Calu3 (cell line): ENCODE measurements at regions not wholly inside any gene's neighbourhood (a gene's known extent, or its start where the extent isn't known, plus 50 kb on each side); places are given as distances from the start of the nearest gene placed in this dataset.

ENCODE experiments used
- BruUV-seq: library from RNA; stranded (reverse); fragments of 400-500 nt; replicated peaks from 2 replicates; lab custom pipeline; 2021; lab: Mats Ljungman, UMichigan
- CTCF ChIA-PET: fragments of 300-600 bp; sonication (Branson Sonifier 250); formaldehyde crosslinking; loops from one replicate; lab custom pipeline; 2022; ENCODE audit warnings: antibody characterized with exemption; lab: Charles Lee
- DNase-seq: peaks from one replicate; pipeline ENCODE4 v3.0.0; 2022
- H3K27ac Mint-ChIP-seq: one replicate; pipeline ENCODE4 v1.8.0; 2022; ENCODE audit warnings: mixed read lengths; ENCODE audit not compliant: unreplicated experiment
- H3K27me3 Mint-ChIP-seq: one replicate; pipeline ENCODE4 v1.8.0; 2022; ENCODE audit warnings: mixed read lengths; ENCODE audit not compliant: unreplicated experiment
- H3K36me3 Mint-ChIP-seq: one replicate; pipeline ENCODE4 v1.8.0; 2022; ENCODE audit warnings: mild to moderate bottlenecking, moderate library complexity, mixed read lengths; ENCODE audit not compliant: insufficient read depth, unreplicated experiment
- H3K4me1 Mint-ChIP-seq: one replicate; pipeline ENCODE4 v1.8.0; 2022; ENCODE audit warnings: mild to moderate bottlenecking, low read depth, mixed read lengths; ENCODE audit not compliant: unreplicated experiment
- H3K4me3 Mint-ChIP-seq: one replicate; pipeline ENCODE4 v1.8.0; 2022; ENCODE audit warnings: mild to moderate bottlenecking, low read depth, moderate library complexity, mixed read lengths; ENCODE audit not compliant: unreplicated experiment
- H3K9me3 Mint-ChIP-seq: one replicate; pipeline ENCODE4 v1.8.0; 2022; ENCODE audit warnings: low read depth, mixed read lengths; ENCODE audit not compliant: unreplicated experiment
- CTCF ChIP-seq: fragments of 200-600 bp; IDR thresholded peaks from one replicate; pipeline ENCODE4 v1.8.0; 2022; ENCODE audit warnings: antibody characterized with exemption; ENCODE audit not compliant: unreplicated experiment
- intact Hi-C: fragments of 100-400 bp; cut with micrococcal nuclease; formaldehyde crosslinking; loops from one replicate; pipeline ENCODE4 v1.10.0; 2022; ENCODE audit not compliant: unreplicated experiment

DNA sequence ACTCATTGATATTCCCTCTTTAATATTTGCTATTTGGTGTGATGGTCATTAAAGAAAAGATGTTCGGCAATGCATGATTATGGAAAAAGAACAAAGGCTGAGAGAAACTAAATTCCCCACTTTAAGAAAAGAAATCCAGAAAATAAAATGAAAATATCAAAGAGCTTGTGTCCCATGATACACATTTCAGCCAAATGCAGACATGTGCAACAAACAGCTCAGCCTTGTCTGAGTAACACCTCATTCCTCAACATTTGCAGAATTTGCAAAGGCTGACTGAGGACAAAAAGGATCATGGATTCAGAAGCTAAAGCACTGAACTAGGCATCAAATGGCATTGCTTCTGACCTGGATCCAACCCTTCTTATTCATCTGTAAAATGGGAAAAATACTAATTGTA is 281.0 kb downstream of the RAB28 start:
- TF ChIP-seq CTCF = no peak
- no peak overlapping the region for H3K4me3 Mint-ChIP-seq

DNA sequence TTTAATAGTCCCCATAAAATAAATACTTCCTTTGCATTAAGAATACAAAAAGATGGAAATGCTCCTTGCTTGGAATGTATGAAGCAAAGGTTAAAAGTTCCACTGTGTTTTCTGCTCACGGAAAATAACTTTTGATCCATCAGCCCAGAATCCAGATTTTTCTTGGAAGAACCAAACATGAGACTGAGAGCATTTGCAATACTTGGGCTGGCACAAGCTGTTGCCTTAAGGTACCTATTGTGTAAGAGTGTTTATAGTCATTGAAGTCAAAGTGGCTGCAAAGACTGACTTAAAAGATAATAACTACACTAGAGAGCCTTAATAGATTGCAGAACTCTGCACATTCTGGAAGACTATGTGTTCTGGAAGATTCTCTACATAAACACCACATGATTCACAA is 281.4 kb downstream of the RAB28 start:
- H3K9me3 Mint-ChIP-seq = peaks cover 4% of the 10 kb centered on the region

More for the DNA sequence above, 281.0 kb downstream of the RAB28 start:
- no peaks in the 10 kb centered on the region for H3K27me3 Mint-ChIP-seq
- no peak overlapping the region for H3K27ac Mint-ChIP-seq
- no peaks in the 10 kb centered on the region for H3K36me3 Mint-ChIP-seq
- H3K9me3 Mint-ChIP-seq = peaks cover 4% of the 10 kb centered on the region
- BruUV-seq = no TSS peak
- no peaks in the 10 kb centered on the region for H3K4me1 Mint-ChIP-seq
- intact Hi-C loops = no loop called here
- no peak for DNase-seq
- CTCF ChIA-PET = no interaction called here

GRCh38 chr4:13201241-13201640 is 282.9 kb downstream of the RAB28 start:
- H3K27ac Mint-ChIP-seq = no peak overlapping the region

More for the DNA sequence above, 281.4 kb downstream of the RAB28 start:
- TF ChIP-seq CTCF = no peak
- Mint-ChIP-seq H3K27me3 (no peaks in the 10 kb centered on the region), H3K4me1 (no peaks in the 10 kb centered on the region), H3K27ac (no peak overlapping the region), H3K36me3 (no peaks in the 10 kb centered on the region), H3K4me3 (no peak overlapping the region)
- no peak for DNase-seq
- no TSS peak for BruUV-seq
- intact Hi-C loops = no loop called here
- CTCF ChIA-PET = no interaction called here

GRCh38 chr4:13196721-13197120 is 287.4 kb downstream of the RAB28 start:
- CTCF ChIA-PET = no interaction called here
- H3K27me3 Mint-ChIP-seq = no peaks in the 10 kb centered on the region
- no peak for TF ChIP-seq CTCF
- intact Hi-C loops = no loop called here
- H3K4me1 Mint-ChIP-seq = no peaks in the 10 kb centered on the region
- H3K36me3 Mint-ChIP-seq = no peaks in the 10 kb centered on the region
- DNase-seq = no peak
- peaks cover 17% of the 10 kb centered on the region for H3K9me3 Mint-ChIP-seq
- no TSS peak for BruUV-seq
- H3K4me3 Mint-ChIP-seq = no peak overlapping the region
- H3K27ac Mint-ChIP-seq = no peak overlapping the region

More at GRCh38 chr4:13201241-13201640, 282.9 kb downstream of the RAB28 start:
- intact Hi-C loops = no loop called here
- H3K36me3 Mint-ChIP-seq = no peaks in the 10 kb centered on the region
- peaks cover 5% of the 10 kb centered on the region for H3K9me3 Mint-ChIP-seq
- no peaks in the 10 kb centered on the region for H3K4me1 Mint-ChIP-seq
- no TSS peak for BruUV-seq
- no peak for TF ChIP-seq CTCF
- H3K4me3 Mint-ChIP-seq = no peak overlapping the region
- CTCF ChIA-PET = no interaction called here
- no peak for DNase-seq
- H3K27me3 Mint-ChIP-seq = no peaks in the 10 kb centered on the region

GRCh38 chr4:13193662-13194061 is 290.5 kb downstream of the RAB28 start:
- BruUV-seq = no TSS peak
- peaks cover 14% of the 10 kb centered on the region for H3K9me3 Mint-ChIP-seq
- intact Hi-C loops = no loop called here

More at GRCh38 chr4:13193662-13194061, 290.5 kb downstream of the RAB28 start:
- Mint-ChIP-seq H3K27me3 (no peaks in the 10 kb centered on the region), H3K36me3 (no peaks in the 10 kb centered on the region), H3K27ac (no peak overlapping the region), H3K4me3 (no peak overlapping the region), H3K4me1 (no peaks in the 10 kb centered on the region)
- no peak for DNase-seq
- CTCF ChIA-PET = no interaction called here
- no peak for TF ChIP-seq CTCF
